GM18499 (cell line): ENCODE measurements at regions not wholly inside any gene's neighbourhood (a gene's known extent, or its start where the extent isn't known, plus 50 kb on each side); places are given as distances from the start of the nearest gene placed in this dataset.

ENCODE experiments used
- ATAC-seq: cut with Tn5 transposase; IDR thresholded peaks from one replicate; pipeline ENCODE4 v1.9.1; 2021; ENCODE audit warnings: moderate number of reproducible peaks; ENCODE audit not compliant: insufficient read depth, unreplicated experiment

- no peak for ATAC-seq
Measured at GRCh38 chr18:54531402-54532065, 59.5 kb upstream of the DYNAP start.

GRCh38 chr18:54532222-54532621, 58.8 kb upstream of the DYNAP start:
- ATAC-seq = no peak

- no peak for ATAC-seq
Measured at GRCh38 chr18:54532962-54533361, 58.1 kb upstream of the DYNAP start.
